K562 (cell line): ENCODE measurements at regions not wholly inside any gene's neighbourhood (a gene's known extent, or its start where the extent isn't known, plus 50 kb on each side); places are given as distances from the start of the nearest gene placed in this dataset.

Source experiments
- BACH1 ChIP-seq: fragments of 200-800 bp; sonication (Bioruptor generic); IDR thresholded peaks from 2 replicates; pipeline ENCODE4 v1.6.1; 2016; ENCODE audit warnings: missing genetic modification characterization, missing compliant biosample characterization
- BDP1 ChIP-seq: IDR thresholded peaks from 3 replicates; pipeline ENCODE4 v1.6.1; 2011; ENCODE audit not compliant: insufficient read length, insufficient read depth
- ESRRB ChIP-seq: fragments of 250-450 bp; sonication (Bioruptor Pico); IDR thresholded peaks from 2 replicates; pipeline ENCODE4 v1.5.0; 2020; ENCODE audit warnings: mild to moderate bottlenecking, moderate library complexity, borderline replicate concordance
- GMEB1 ChIP-seq: fragments of 250-450 bp; sonication (Bioruptor Pico); IDR thresholded peaks from 2 replicates; pipeline ENCODE4 v1.4.0; 2020; ENCODE audit warnings: mild to moderate bottlenecking
- MAZ ChIP-seq, 2 experiments: fragments of 450-650 bp in 1 of 2; sonication (generic) in 1 of 2; formaldehyde crosslinking; IDR thresholded peaks in 1 of 2; conservative IDR thresholded peaks in 1 of 2; 2 replicates each; pipeline versions ENCODE4 v1.4.0 to v1.5.0; 2020; ENCODE audit warnings: mild to moderate bottlenecking in 1 of 2, missing genetic modification reagents in 1 of 2
- NRF1 ChIP-seq, 2 experiments: fragments of 450-650 bp; IDR thresholded peaks in 1 of 2; conservative IDR thresholded peaks in 1 of 2; 2 replicates each; pipeline ENCODE4 v1.6.1; 2014; ENCODE audit warnings: mild to moderate bottlenecking in 2 of 2
- SIN3A ChIP-seq, 2 experiments: fragments of 150-350 bp in 1 of 2; IDR thresholded peaks; 2 replicates each; pipeline ENCODE4 v1.6.1; 2011 to 2016; ENCODE audit warnings: borderline replicate concordance in 2 of 2, low read depth in 2 of 2, low read length in 2 of 2, mild to moderate bottlenecking in 2 of 2, moderate library complexity in 2 of 2; ENCODE audit not compliant: control insufficient read depth in 1 of 2
- XRCC5 ChIP-seq: fragments of 200-400 bp; formaldehyde crosslinking; IDR thresholded peaks from 2 replicates; pipeline ENCODE4 v1.6.1; 2017; ENCODE audit warnings: low read depth, mild to moderate bottlenecking, low read length
- YBX1 ChIP-seq: fragments of 450-650 bp; IDR thresholded peaks from 2 replicates; pipeline ENCODE4 v1.7.1; 2016; ENCODE audit warnings: mild to moderate bottlenecking
- ZBTB33 ChIP-seq: sonication (generic); formaldehyde crosslinking; IDR thresholded peaks from 2 replicates; pipeline ENCODE4 v1.8.1; 2023; ENCODE audit warnings: mild to moderate bottlenecking, missing genetic modification reagents
- TF ChIP-seq, protein P1 (sequence below): sonication (generic); formaldehyde crosslinking; IDR thresholded peaks from 2 replicates; pipeline ENCODE4 v1.9.0; 2022; ENCODE audit warnings: mild to moderate bottlenecking, missing genetic modification reagents
- TF ChIP-seq, protein P2 (sequence below), 3 experiments: IDR thresholded peaks in 2 of 3; conservative IDR thresholded peaks in 1 of 3; 2 replicates each; pipeline ENCODE4 v1.5.1; 2011 to 2012; ENCODE audit warnings: low read length in 3 of 3, mild to moderate bottlenecking in 3 of 3, control low read depth in 2 of 3, improper control_type of control experiment in 1 of 3, inconsistent platforms in 1 of 3, low read depth in 1 of 3, mixed read lengths in 1 of 3, moderate library complexity in 1 of 3; ENCODE audit not compliant: insufficient read depth in 2 of 3

- TF ChIP-seq YBX1 (no peak), BDP1 (no peak), MAZ (CRISPR knock-in tag; conservative IDR thresholded peaks at IDR 0.05 in 1 of 2, IDR thresholded peaks at IDR 0.05 in 1 of 2) (no peak), XRCC5 (no peak), BACH1 (tag) (no peak), ESRRB (CRISPR knock-in tag) (no peak), GMEB1 (CRISPR knock-in tag) (no peak), ZBTB33 (CRISPR knock-in tag) (no peak), NRF1 (conservative IDR thresholded peaks at IDR 0.05 in 1 of 2, IDR thresholded peaks at IDR 0.05 in 1 of 2) (no peak), SIN3A (IDR thresholded peaks at IDR 0.05; ENCODE audit: borderline replicate concordance in 2 of 2, control insufficient read depth in 1 of 2, low read depth in 2 of 2, low read length in 2 of 2) (no peak)
- TF ChIP-seq, protein P1, sequence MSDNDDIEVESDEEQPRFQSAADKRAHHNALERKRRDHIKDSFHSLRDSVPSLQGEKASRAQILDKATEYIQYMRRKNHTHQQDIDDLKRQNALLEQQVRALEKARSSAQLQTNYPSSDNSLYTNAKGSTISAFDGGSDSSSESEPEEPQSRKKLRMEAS (CRISPR knock-in tag): no peak
- TF ChIP-seq, protein P2, sequence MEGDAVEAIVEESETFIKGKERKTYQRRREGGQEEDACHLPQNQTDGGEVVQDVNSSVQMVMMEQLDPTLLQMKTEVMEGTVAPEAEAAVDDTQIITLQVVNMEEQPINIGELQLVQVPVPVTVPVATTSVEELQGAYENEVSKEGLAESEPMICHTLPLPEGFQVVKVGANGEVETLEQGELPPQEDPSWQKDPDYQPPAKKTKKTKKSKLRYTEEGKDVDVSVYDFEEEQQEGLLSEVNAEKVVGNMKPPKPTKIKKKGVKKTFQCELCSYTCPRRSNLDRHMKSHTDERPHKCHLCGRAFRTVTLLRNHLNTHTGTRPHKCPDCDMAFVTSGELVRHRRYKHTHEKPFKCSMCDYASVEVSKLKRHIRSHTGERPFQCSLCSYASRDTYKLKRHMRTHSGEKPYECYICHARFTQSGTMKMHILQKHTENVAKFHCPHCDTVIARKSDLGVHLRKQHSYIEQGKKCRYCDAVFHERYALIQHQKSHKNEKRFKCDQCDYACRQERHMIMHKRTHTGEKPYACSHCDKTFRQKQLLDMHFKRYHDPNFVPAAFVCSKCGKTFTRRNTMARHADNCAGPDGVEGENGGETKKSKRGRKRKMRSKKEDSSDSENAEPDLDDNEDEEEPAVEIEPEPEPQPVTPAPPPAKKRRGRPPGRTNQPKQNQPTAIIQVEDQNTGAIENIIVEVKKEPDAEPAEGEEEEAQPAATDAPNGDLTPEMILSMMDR (IDR thresholded peaks at IDR 0.05 in 2 of 3, conservative IDR thresholded peaks at IDR 0.05 in 1 of 3; ENCODE audit: insufficient read depth in 2 of 3, low read depth in 1 of 3, low read length in 3 of 3): no peak
Observed at GRCh38 chr6:41462033-41462432, 84.1 kb upstream of the FOXP4 start.
